Erythroblast (primary cell): ENCODE measurements at regions not wholly inside any gene's neighbourhood (a gene's known extent, or its start where the extent isn't known, plus 50 kb on each side); places are given as distances from the start of the nearest gene placed in this dataset.

Experiments used
- GATA1 ChIP-seq: IDR thresholded peaks from 2 replicates; pipeline ENCODE4 v1.6.1; 2011; ENCODE audit warnings: low read depth, mild to moderate bottlenecking, control low read depth, low read length, moderate library complexity
- POLR2A ChIP-seq: IDR thresholded peaks from 2 replicates; pipeline ENCODE4 v1.6.1; 2011; ENCODE audit warnings: mild to moderate bottlenecking, low read length

DNA sequence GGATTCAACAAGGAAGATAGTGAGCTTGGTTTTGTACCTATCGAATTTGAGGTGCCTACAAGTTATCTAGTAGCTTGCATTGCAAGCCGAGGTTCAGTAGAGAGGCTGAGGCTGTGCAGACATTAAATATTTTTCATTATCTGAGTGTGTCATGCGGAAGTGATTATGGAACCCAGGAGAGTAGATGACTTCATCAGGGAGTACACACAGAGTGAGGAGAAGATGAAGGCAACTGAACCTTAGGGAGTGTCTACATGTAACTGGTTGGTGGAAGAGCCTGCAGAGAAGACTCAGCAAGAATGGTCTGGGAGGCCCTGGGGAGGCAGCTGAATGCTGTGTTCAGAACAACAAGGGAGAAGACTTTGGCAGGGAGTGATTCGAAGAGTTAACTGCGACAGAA is 393.9 kb downstream of the ARHGEF28 start:
- TF ChIP-seq POLR2A (no peak), GATA1 (no peak)
